Breast epithelium (tissue), 4 donors: ENCODE measurements at regions not wholly inside any gene's neighbourhood (a gene's known extent, or its start where the extent isn't known, plus 50 kb on each side); places are given as distances from the start of the nearest gene placed in this dataset.

Experiments
- DNase-seq, 2 donors: peaks; one replicate each; pipeline ENCODE4 v3.0.0-alpha.2; 2019; ENCODE audit warnings: low spot score in 2 of 2
- H3K27ac ChIP-seq, 2 donors: fragments of 200-600 bp; sonication (generic) in 1 of 2; one replicate each; pipeline ENCODE4 v1.5.1; 2016 to 2019; ENCODE audit warnings: mild to moderate bottlenecking in 1 of 2
- H3K27me3 ChIP-seq, 2 donors: fragments of 200-600 bp; sonication (generic) in 1 of 2; one replicate each; pipeline versions ENCODE4 v1.5.1 to v1.6.0; 2017 to 2019; ENCODE audit warnings: control low read depth in 1 of 2, mild to moderate bottlenecking in 1 of 2
- H3K36me3 ChIP-seq: fragments of 200-600 bp; one replicate; pipeline ENCODE4 v1.5.1; 2019
- H3K4me1 ChIP-seq, 2 donors: fragments of 200-600 bp; sonication (generic); one replicate each; pipeline ENCODE4 v1.5.1; 2016 to 2019; ENCODE audit warnings: control low read depth in 1 of 2
- H3K4me3 ChIP-seq, 3 donors: fragments of 200-600 bp; sonication (generic); 1 replicate in 2 of 3; 2 replicates in 1 of 3; pipeline ENCODE4 v1.5.1; 2016 to 2019; ENCODE audit warnings: mild to moderate bottlenecking in 3 of 3, moderate library complexity in 2 of 3
- H3K9me3 ChIP-seq, 2 donors: fragments of 200-600 bp; sonication (generic) in 1 of 2; one replicate each; pipeline ENCODE4 v1.5.1; 2016 to 2019; ENCODE audit warnings: control low read depth in 1 of 2
- POLR2A ChIP-seq: fragments of 450-650 bp; IDR thresholded peaks from one replicate; pipeline ENCODE4 v1.6.1; 2016; ENCODE audit warnings: antibody characterized with exemption, mild to moderate bottlenecking, moderate library complexity
- POLR2AphosphoS5 ChIP-seq, 3 donors: sonication (generic); formaldehyde crosslinking; IDR thresholded peaks; one replicate each; pipeline ENCODE4 v1.6.1; 2017; ENCODE audit warnings: antibody characterized with exemption in 3 of 3
- intact Hi-C: fragments of 100-400 bp; cut with DNase I; formaldehyde crosslinking; loops from one replicate; pipeline ENCODE4 v1.15.1; 2023; ENCODE audit warnings: low total_unique reads
- TF ChIP-seq, protein P1 (sequence below), 3 donors: fragments of 450-650 bp; IDR thresholded peaks; one replicate each; pipeline ENCODE4 v1.5.1; 2016 to 2017; ENCODE audit warnings: antibody characterized with exemption in 3 of 3, mild to moderate bottlenecking in 3 of 3, moderate library complexity in 3 of 3

DNA sequence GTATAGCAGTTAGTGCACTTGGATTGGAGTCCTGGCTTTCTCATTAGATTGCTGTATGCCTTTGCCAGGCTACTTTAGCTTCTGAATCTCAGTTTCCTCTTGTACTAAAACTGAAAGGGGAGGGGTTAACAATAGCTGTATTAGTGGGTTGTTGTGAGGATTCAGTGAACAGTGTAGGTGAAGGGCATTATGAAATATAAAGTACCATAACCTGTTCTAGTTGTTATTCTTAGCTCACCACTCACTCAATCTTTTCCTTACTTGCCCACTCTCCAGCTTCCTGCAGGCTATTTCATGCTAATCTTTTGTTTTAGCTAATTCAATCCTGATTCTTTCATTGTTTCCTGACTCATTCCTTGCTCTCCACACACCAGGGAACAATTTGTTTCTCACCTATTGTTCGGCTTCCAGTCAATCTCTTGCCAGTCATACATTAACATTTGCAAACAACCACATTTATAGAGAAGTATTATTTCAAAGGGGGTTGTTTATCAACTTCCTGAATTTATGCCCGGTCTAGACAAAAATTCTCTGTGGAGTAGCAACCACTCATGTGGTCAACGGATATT is 50.6 kb upstream of the EDA start:
- TF ChIP-seq POLR2A (no peak), POLR2AphosphoS5 (IDR thresholded peaks at IDR 0.05) (no peak)
- TF ChIP-seq, protein P1, sequence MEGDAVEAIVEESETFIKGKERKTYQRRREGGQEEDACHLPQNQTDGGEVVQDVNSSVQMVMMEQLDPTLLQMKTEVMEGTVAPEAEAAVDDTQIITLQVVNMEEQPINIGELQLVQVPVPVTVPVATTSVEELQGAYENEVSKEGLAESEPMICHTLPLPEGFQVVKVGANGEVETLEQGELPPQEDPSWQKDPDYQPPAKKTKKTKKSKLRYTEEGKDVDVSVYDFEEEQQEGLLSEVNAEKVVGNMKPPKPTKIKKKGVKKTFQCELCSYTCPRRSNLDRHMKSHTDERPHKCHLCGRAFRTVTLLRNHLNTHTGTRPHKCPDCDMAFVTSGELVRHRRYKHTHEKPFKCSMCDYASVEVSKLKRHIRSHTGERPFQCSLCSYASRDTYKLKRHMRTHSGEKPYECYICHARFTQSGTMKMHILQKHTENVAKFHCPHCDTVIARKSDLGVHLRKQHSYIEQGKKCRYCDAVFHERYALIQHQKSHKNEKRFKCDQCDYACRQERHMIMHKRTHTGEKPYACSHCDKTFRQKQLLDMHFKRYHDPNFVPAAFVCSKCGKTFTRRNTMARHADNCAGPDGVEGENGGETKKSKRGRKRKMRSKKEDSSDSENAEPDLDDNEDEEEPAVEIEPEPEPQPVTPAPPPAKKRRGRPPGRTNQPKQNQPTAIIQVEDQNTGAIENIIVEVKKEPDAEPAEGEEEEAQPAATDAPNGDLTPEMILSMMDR (IDR thresholded peaks at IDR 0.05): no peak
- intact Hi-C loops: no loop called here
- H3K27me3 ChIP-seq: peaks cover 0 to 52% of the 10 kb centered on the region in 2 donors
- no peaks in the 10 kb centered on the region for H3K36me3 ChIP-seq
- H3K9me3 ChIP-seq: no peaks in the 10 kb centered on the region
- H3K27ac ChIP-seq: no peak overlapping the region
- DNase-seq: no peak
- H3K4me3 ChIP-seq: no peak overlapping the region
- H3K4me1 ChIP-seq: no peaks in the 10 kb centered on the region
